Nephron (organoid): ENCODE measurements at regions not wholly inside any gene's neighbourhood (a gene's known extent, or its start where the extent isn't known, plus 50 kb on each side); places are given as distances from the start of the nearest gene placed in this dataset.

Experiments used
- H3K27ac Mint-ChIP-seq, 3 experiments: 2 replicates each; pipeline ENCODE4 v1.8.0; 2020; ENCODE audit warnings: mixed read lengths in 3 of 3, mild to moderate bottlenecking in 2 of 3, moderate library complexity in 1 of 3
- H3K27me3 Mint-ChIP-seq: 2 replicates; pipeline ENCODE4 v1.8.0; 2021; ENCODE audit warnings: low read depth, mild to moderate bottlenecking, moderate library complexity, mixed read lengths
- H3K36me3 Mint-ChIP-seq: 2 replicates; pipeline ENCODE4 v1.8.0; 2020; ENCODE audit warnings: low read depth, mixed read lengths
- H3K4me1 Mint-ChIP-seq: 2 replicates; pipeline ENCODE4 v1.8.0; 2020; ENCODE audit warnings: mixed read lengths
- H3K4me3 Mint-ChIP-seq, 3 experiments: 2 replicates each; pipeline ENCODE4 v1.8.0; 2020; ENCODE audit warnings: mild to moderate bottlenecking in 3 of 3, mixed read lengths in 3 of 3, moderate library complexity in 2 of 3
- H3K9me3 Mint-ChIP-seq: 2 replicates; pipeline ENCODE4 v1.8.0; 2020; ENCODE audit warnings: mixed read lengths
- TF ChIP-seq, protein P1 (sequence below), 3 experiments: fragments of 200-600 bp; sonication (generic); IDR thresholded peaks; one replicate each; pipeline ENCODE4 v1.5.0; 2021; ENCODE audit warnings: antibody characterized with exemption in 3 of 3; ENCODE audit not compliant: unreplicated experiment in 3 of 3

DNA sequence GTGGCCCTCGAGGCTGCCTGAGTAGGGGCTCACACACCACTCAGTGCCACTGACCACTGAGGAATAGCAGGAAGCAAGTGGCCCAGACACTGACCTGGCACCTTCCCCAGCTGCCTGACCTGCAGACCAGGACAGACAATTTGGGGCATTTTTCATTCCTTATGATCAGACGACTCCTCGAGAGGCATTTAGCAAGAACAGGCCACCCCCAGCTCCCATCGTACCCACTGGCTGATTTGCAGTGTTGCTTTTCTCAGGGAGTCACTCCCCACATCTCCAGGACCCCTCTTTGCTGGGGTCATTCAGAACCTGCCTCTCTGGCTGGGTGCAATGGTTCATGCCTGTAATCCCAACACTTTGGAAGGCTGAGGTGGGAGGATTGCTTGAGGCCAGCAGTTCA, 185.7 kb downstream of the HAUS1 start:
- Mint-ChIP-seq H3K27ac (no peak overlapping the region), H3K4me3 (no peak overlapping the region), H3K4me1 (peaks cover 10% of the 10 kb centered on the region), H3K9me3 (no peaks in the 10 kb centered on the region), H3K27me3 (peaks cover 8% of the 10 kb centered on the region), H3K36me3 (no peaks in the 10 kb centered on the region)
- TF ChIP-seq, protein P1, sequence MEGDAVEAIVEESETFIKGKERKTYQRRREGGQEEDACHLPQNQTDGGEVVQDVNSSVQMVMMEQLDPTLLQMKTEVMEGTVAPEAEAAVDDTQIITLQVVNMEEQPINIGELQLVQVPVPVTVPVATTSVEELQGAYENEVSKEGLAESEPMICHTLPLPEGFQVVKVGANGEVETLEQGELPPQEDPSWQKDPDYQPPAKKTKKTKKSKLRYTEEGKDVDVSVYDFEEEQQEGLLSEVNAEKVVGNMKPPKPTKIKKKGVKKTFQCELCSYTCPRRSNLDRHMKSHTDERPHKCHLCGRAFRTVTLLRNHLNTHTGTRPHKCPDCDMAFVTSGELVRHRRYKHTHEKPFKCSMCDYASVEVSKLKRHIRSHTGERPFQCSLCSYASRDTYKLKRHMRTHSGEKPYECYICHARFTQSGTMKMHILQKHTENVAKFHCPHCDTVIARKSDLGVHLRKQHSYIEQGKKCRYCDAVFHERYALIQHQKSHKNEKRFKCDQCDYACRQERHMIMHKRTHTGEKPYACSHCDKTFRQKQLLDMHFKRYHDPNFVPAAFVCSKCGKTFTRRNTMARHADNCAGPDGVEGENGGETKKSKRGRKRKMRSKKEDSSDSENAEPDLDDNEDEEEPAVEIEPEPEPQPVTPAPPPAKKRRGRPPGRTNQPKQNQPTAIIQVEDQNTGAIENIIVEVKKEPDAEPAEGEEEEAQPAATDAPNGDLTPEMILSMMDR (IDR thresholded peaks at IDR 0.05; ENCODE audit: unreplicated experiment in 3 of 3), result no peak

DNA sequence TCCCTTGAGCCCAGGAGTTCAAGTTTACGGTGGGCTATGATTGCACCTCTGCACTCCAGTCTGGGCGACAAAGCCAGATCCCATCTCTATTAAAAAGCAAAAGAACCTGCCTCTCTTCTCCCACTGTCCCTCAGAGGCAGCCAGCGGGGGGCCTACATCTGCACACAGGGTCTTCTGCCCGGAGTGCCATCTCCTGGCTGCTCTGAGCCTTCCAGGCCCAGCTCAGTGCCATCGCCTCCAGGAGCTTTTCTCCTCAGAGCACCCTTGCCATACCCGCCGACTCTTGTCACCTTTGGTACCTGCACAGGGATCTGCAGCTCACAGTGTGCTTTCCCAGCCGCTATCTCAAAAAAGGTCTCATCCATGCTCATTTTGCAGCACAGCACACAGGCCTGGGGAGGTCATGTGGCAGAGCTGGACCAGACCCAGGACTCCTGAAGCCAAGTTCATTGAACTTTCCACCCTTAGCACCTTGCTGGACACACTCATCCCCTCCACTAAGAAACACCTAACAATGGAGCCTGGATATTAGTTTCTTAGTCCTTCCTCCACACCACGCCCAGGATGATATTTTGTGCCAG, 186.3 kb downstream of the HAUS1 start:
- peaks cover 16% of the 10 kb centered on the region for H3K4me1 Mint-ChIP-seq
- no peaks in the 10 kb centered on the region for H3K36me3 Mint-ChIP-seq
- H3K4me3 Mint-ChIP-seq, result no peak overlapping the region
- H3K27ac Mint-ChIP-seq, result no peak overlapping the region
- TF ChIP-seq, protein P1 (IDR thresholded peaks at IDR 0.05; ENCODE audit: unreplicated experiment in 3 of 3), result no peak
- peaks cover 5% of the 10 kb centered on the region for H3K27me3 Mint-ChIP-seq
- no peaks in the 10 kb centered on the region for H3K9me3 Mint-ChIP-seq

DNA sequence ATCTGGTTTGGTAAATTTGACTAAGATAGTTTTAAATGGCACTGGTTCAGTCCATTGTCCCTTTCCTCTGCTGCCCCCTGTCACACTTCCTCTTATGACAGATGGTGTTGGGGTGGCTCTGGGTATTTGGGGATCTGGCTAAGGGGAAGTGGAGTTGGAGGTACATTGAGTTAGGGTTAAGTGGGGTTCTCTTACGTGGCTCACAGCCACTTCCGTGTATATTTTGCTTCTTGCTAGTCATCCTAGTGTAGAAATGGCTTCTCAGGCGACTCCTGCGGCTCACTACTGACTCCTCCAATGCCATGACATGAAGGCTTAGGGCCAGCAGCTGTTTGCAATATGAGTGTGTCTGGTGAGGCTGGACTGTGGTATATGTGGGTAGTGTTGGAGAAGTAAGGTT, 187.0 kb downstream of the HAUS1 start:
- TF ChIP-seq, protein P1 (IDR thresholded peaks at IDR 0.05; ENCODE audit: unreplicated experiment in 3 of 3), result no peak
- Mint-ChIP-seq H3K9me3 (no peaks in the 10 kb centered on the region), H3K36me3 (no peaks in the 10 kb centered on the region), H3K27ac (no peak overlapping the region), H3K4me3 (no peak overlapping the region), H3K4me1 (peaks cover 17% of the 10 kb centered on the region), H3K27me3 (peaks cover 5% of the 10 kb centered on the region)

DNA sequence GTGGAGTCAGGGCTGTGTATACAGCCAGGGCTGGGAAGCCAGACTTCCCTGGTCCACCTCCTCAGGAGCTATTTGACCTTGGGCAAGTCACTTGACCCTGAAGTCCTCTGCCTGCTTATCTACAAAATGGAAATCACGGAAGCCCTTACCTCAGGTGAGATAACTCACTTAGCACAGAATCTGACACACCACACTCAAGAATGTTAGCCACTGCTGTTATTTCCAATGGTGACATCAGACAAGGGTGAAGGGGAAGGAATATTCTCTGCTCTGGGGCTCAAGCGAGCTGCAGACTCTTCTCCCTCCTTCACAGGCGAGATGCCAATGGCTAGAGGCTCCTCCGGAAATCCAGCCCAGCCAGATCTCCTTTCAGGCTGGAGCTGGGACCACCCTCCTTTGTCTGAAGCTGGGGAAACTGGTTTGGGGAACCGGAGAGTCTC, 189.6 kb downstream of the HAUS1 start:
- peaks cover 15% of the 10 kb centered on the region for H3K27me3 Mint-ChIP-seq
- H3K9me3 Mint-ChIP-seq, result no peaks in the 10 kb centered on the region
- TF ChIP-seq, protein P1 (IDR thresholded peaks at IDR 0.05; ENCODE audit: unreplicated experiment in 3 of 3), result no peak
- no peaks in the 10 kb centered on the region for H3K36me3 Mint-ChIP-seq
- peaks cover 17% of the 10 kb centered on the region for H3K4me1 Mint-ChIP-seq
- H3K4me3 Mint-ChIP-seq, result peak overlapping the region in 1 of 3 experiments; percentile 10
- H3K27ac Mint-ChIP-seq, result peak overlapping the region in 1 of 3 experiments; percentile 4

DNA sequence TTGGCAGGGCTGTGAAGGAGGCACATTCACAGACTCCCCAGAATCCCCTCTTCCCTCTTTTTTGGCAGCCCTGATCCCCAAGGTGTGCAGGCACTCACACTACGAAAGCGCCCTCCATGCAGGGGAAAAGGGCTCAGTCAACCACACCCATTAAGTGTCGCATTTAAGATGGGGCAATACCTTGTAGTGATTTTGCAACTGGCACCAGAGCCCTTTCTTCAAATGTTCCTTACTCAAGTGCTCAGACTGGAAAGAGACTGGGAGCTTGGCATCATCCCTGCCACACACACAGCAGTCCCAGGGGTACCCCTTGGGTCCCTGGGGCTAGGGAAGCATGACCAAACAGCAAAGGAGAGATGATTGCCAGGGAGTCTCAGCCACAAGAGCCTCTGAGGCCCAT, 190.1 kb downstream of the HAUS1 start:
- no peak overlapping the region for H3K27ac Mint-ChIP-seq
- peaks cover 15% of the 10 kb centered on the region for H3K27me3 Mint-ChIP-seq
- H3K36me3 Mint-ChIP-seq, result no peaks in the 10 kb centered on the region
- no peaks in the 10 kb centered on the region for H3K9me3 Mint-ChIP-seq
- H3K4me3 Mint-ChIP-seq, result no peak overlapping the region
- TF ChIP-seq, protein P1 (IDR thresholded peaks at IDR 0.05; ENCODE audit: unreplicated experiment in 3 of 3), result no peak
- peaks cover 17% of the 10 kb centered on the region for H3K4me1 Mint-ChIP-seq

DNA sequence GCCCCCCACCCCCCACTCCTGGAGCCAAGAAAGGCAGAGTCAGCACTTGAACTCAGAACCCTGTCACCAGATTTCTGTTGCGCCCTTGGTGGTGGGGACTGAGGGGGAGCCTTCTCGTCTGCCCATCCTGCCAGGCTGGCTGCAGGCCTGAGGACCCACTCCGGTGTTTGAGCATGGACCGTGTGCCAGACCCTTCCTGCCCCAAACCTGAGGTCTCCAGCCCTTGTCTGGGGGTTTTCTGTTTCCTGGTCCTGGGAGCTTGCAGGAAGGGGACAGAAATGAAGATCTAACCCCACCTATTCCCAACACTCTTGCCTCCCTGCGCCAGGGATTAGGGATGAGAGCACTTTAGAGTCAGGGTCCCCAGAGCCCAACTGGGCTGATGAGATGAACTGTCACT, 190.6 kb downstream of the HAUS1 start:
- no peaks in the 10 kb centered on the region for H3K9me3 Mint-ChIP-seq
- H3K4me3 Mint-ChIP-seq, result no peak overlapping the region
- TF ChIP-seq, protein P1 (IDR thresholded peaks at IDR 0.05; ENCODE audit: unreplicated experiment in 3 of 3), result no peak
- H3K27ac Mint-ChIP-seq, result peak overlapping the region in 1 of 3 experiments; percentile 26
- H3K27me3 Mint-ChIP-seq, result peaks cover 15% of the 10 kb centered on the region
- no peaks in the 10 kb centered on the region for H3K36me3 Mint-ChIP-seq
- peaks cover 17% of the 10 kb centered on the region for H3K4me1 Mint-ChIP-seq
